Caco-2 (cell line): ENCODE measurements at regions not wholly inside any gene's neighbourhood (a gene's known extent, or its start where the extent isn't known, plus 50 kb on each side); places are given as distances from the start of the nearest gene placed in this dataset.
"Not testable (repeated sequence)": the region's sequence is repeated elsewhere in the genome, so short reads cannot be mapped to it uniquely, and the experiment has no call there.

Source experiments
- BruUV-seq: library from RNA; stranded (reverse); fragments of 400-500 nt; replicated peaks from 2 replicates; lab custom pipeline; 2021; lab: Mats Ljungman, UMichigan
- CTCF ChIA-PET: fragments of 300-600 bp; sonication (Branson Sonifier 250); formaldehyde crosslinking; loops from one replicate; lab custom pipeline; 2022; ENCODE audit warnings: antibody characterized with exemption; lab: Charles Lee
- POLR2A ChIA-PET: fragments of 300-600 bp; sonication (Branson Sonifier 250); formaldehyde crosslinking; loops from one replicate; lab custom pipeline; 2022; ENCODE audit warnings: antibody characterized with exemption; lab: Charles Lee
- DNase-seq, 2 experiments: peaks; one replicate each; pipeline versions ENCODE4 v3.0.0 to v3.0.0-alpha.2; 2020 to 2022
- H3K27me3 ChIP-seq: replicated peaks from 2 replicates; pipeline ENCODE4 v1.6.0; 2011; ENCODE audit warnings: low read length; ENCODE audit not compliant: control insufficient read depth, insufficient read depth
- H3K36me3 ChIP-seq: 2 replicates; pipeline ENCODE4 v1.5.1; 2011; ENCODE audit warnings: low read length; ENCODE audit not compliant: control insufficient read depth, insufficient read depth
- H3K4me1 ChIP-seq: fragments of 250-450 bp; sonication (Bioruptor Pico); 2 replicates; pipeline ENCODE4 v1.5.1; 2020; ENCODE audit warnings: mild to moderate bottlenecking
- H3K4me3 ChIP-seq: 2 replicates; pipeline ENCODE4 v1.5.1; 2011; ENCODE audit warnings: low read depth, mild to moderate bottlenecking, control low read depth, low read length
- H3K9me3 ChIP-seq: fragments of 250-450 bp; sonication (Bioruptor Pico); 2 replicates; pipeline ENCODE4 v1.5.1; 2020; ENCODE audit warnings: mild to moderate bottlenecking, moderate library complexity
- H3K27ac Mint-ChIP-seq: one replicate; pipeline ENCODE4 v1.8.0; 2022; ENCODE audit warnings: mixed read lengths; ENCODE audit not compliant: unreplicated experiment
- H3K27me3 Mint-ChIP-seq: one replicate; pipeline ENCODE4 v1.8.0; 2022; ENCODE audit warnings: mixed read lengths; ENCODE audit not compliant: insufficient read depth, unreplicated experiment
- H3K36me3 Mint-ChIP-seq: one replicate; pipeline ENCODE4 v1.8.0; 2022; ENCODE audit warnings: mild to moderate bottlenecking, mixed read lengths; ENCODE audit not compliant: insufficient read depth, unreplicated experiment
- H3K4me1 Mint-ChIP-seq: one replicate; pipeline ENCODE4 v1.8.0; 2022; ENCODE audit warnings: low read depth, mixed read lengths; ENCODE audit not compliant: unreplicated experiment
- H3K4me3 Mint-ChIP-seq: one replicate; pipeline ENCODE4 v1.8.0; 2022; ENCODE audit warnings: mild to moderate bottlenecking, moderate library complexity, mixed read lengths; ENCODE audit not compliant: unreplicated experiment
- H3K9me3 Mint-ChIP-seq: one replicate; pipeline ENCODE4 v1.8.0; 2022; ENCODE audit warnings: mixed read lengths; ENCODE audit not compliant: unreplicated experiment
- intact Hi-C: fragments of 100-400 bp; cut with micrococcal nuclease; formaldehyde crosslinking; loops from one replicate; pipeline ENCODE4 v1.10.0; 2022; ENCODE audit not compliant: unreplicated experiment
- TF ChIP-seq, protein P1 (sequence below), 2 experiments: fragments of 200-600 bp in 1 of 2; IDR thresholded peaks; 1 replicate in 1 of 2; 2 replicates in 1 of 2; pipeline versions ENCODE4 v1.5.1 to v1.8.0; 2011 to 2022; ENCODE audit warnings: antibody characterized with exemption in 1 of 2, control low read depth in 1 of 2, inconsistent platforms in 1 of 2, low read depth in 1 of 2, low read length in 1 of 2, mild to moderate bottlenecking in 1 of 2, moderate library complexity in 1 of 2; ENCODE audit not compliant: insufficient read depth in 1 of 2, severe bottlenecking in 1 of 2, unreplicated experiment in 1 of 2

DNA sequence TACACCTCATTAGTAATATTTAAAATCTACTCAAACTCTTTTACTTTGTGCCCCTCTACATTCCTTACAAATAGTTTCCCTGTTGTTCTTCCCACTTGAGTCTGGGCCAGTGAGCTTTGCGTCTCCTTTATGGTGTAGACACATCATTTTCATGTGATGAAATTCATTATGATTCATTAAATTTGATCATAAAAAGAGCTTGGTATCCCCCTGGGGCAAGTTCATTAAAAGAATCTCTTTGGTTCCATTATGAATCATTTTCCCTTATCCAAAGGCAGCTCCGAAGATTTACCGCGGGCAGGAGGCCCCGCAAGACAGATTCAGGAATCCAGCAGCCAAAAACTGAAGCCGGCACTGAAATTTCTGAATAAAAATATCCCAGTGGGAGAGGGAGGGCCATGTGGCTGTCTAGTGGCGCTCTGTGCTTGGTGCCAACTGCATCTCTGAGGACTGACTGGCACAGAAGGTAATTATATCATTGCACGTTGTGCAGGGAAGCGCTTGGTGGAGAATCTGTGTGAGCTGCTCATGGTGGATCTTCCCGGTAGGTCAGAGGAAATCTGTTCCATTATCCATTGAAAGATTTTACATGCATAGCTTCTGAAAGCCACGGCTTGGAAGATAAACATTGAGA, 151.4 kb upstream of the PITRM1 start:
- no peaks in the 10 kb centered on the region for H3K9me3 Mint-ChIP-seq
- no peak overlapping the region for H3K27ac Mint-ChIP-seq
- Histone ChIP-seq H3K9me3 (no peaks in the 10 kb centered on the region; the same call in 1 of the 2 replicates), H3K36me3 (no peaks in the 10 kb centered on the region), H3K4me3 (no peak overlapping the region), H3K4me1 (no peaks in the 10 kb centered on the region), H3K27me3 (no peaks in the 10 kb centered on the region)
- no peak overlapping the region for H3K4me3 Mint-ChIP-seq
- no peaks in the 10 kb centered on the region for H3K4me1 Mint-ChIP-seq
- no TSS peak for BruUV-seq
- no peak for DNase-seq
- POLR2A ChIA-PET: no interaction called here
- H3K36me3 Mint-ChIP-seq: no peaks in the 10 kb centered on the region
- intact Hi-C loops: no loop called here
- TF ChIP-seq, protein P1, sequence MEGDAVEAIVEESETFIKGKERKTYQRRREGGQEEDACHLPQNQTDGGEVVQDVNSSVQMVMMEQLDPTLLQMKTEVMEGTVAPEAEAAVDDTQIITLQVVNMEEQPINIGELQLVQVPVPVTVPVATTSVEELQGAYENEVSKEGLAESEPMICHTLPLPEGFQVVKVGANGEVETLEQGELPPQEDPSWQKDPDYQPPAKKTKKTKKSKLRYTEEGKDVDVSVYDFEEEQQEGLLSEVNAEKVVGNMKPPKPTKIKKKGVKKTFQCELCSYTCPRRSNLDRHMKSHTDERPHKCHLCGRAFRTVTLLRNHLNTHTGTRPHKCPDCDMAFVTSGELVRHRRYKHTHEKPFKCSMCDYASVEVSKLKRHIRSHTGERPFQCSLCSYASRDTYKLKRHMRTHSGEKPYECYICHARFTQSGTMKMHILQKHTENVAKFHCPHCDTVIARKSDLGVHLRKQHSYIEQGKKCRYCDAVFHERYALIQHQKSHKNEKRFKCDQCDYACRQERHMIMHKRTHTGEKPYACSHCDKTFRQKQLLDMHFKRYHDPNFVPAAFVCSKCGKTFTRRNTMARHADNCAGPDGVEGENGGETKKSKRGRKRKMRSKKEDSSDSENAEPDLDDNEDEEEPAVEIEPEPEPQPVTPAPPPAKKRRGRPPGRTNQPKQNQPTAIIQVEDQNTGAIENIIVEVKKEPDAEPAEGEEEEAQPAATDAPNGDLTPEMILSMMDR (IDR thresholded peaks at IDR 0.05; ENCODE audit: insufficient read depth in 1 of 2, low read depth in 1 of 2, low read length in 1 of 2, severe bottlenecking in 1 of 2, unreplicated experiment in 1 of 2): no peak
- CTCF ChIA-PET: interaction anchor here (0.6 kb wide), 1 partner anchor 9 kb away, joined by 3 read pairs; no protein-coding TSS in a partner anchor
- H3K27me3 Mint-ChIP-seq: peaks cover 3% of the 10 kb centered on the region

DNA sequence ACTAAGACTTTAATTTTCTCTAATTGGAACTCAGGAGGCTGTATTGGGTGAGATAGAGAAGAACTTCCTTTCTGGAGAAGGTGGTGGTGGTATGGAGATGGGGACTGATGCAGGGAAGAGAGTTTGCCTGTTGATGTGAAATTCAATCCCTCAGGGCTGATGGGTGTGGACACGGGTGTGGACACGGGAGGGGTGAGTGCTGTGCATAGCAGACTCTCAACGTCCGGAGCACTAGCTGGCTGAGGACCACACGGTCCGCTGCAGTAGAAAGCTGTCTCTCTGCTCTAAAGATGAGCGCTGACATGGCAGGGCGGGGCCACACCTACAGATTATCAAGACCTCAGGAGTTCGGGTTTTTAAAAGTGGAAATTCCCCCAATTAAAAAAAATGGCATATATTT, 148.5 kb upstream of the PITRM1 start:
- no TSS peak for BruUV-seq
- ChIA-PET POLR2A (no interaction called here), CTCF (no interaction called here)
- intact Hi-C loops: no loop called here
- no peaks in the 10 kb centered on the region for H3K36me3 ChIP-seq
- no peaks in the 10 kb centered on the region for H3K4me1 Mint-ChIP-seq
- H3K36me3 Mint-ChIP-seq: no peaks in the 10 kb centered on the region
- no peaks in the 10 kb centered on the region for H3K4me1 ChIP-seq
- no peak overlapping the region for H3K4me3 Mint-ChIP-seq
- H3K27ac Mint-ChIP-seq: no peak overlapping the region
- no peaks in the 10 kb centered on the region for H3K27me3 Mint-ChIP-seq
- no peak overlapping the region for H3K4me3 ChIP-seq
- DNase-seq: no peak
- TF ChIP-seq, protein P1 (IDR thresholded peaks at IDR 0.05; ENCODE audit: insufficient read depth in 1 of 2, low read depth in 1 of 2, low read length in 1 of 2, severe bottlenecking in 1 of 2, unreplicated experiment in 1 of 2): no peak
- H3K9me3 Mint-ChIP-seq: peaks cover 11% of the 10 kb centered on the region
- H3K9me3 ChIP-seq: no peaks in the 10 kb centered on the region; the same call in 1 of the 2 replicates
- no peaks in the 10 kb centered on the region for H3K27me3 ChIP-seq

DNA sequence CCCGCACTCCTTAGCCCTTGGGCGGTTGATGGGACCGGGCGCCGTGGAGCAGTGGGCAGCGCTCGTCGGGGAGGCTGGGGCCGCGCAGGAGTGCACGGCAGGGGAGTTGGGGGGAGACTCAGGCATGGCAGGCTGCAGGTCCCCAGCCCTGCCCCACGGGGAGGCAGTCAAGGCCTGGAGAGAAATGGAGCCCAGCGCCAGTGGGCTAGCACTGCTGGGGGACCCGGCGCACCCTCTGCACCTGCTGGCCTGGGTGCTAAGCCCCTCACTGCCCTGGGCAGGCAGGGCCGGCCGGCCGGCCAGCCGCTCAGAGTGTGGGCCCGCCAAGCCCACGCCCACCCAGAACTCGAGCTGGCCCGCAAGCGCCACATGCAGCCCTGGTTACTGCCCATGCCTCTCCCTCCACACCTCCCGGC, 147.2 kb upstream of the PITRM1 start:
- BruUV-seq: no TSS peak
- no peaks in the 10 kb centered on the region for H3K36me3 Mint-ChIP-seq
- H3K9me3 ChIP-seq: no peaks in the 10 kb centered on the region; the same call in 1 of the 2 replicates
- H3K27ac Mint-ChIP-seq: no peak overlapping the region
- ChIA-PET CTCF (no interaction called here), POLR2A (no interaction called here)
- no peaks in the 10 kb centered on the region for H3K36me3 ChIP-seq
- DNase-seq: no peak
- TF ChIP-seq, protein P1 (IDR thresholded peaks at IDR 0.05; ENCODE audit: insufficient read depth in 1 of 2, low read depth in 1 of 2, low read length in 1 of 2, severe bottlenecking in 1 of 2, unreplicated experiment in 1 of 2): no peak
- no peaks in the 10 kb centered on the region for H3K27me3 ChIP-seq
- no peak overlapping the region for H3K4me3 ChIP-seq
- H3K4me1 ChIP-seq: no peaks in the 10 kb centered on the region
- intact Hi-C loops: no loop called here
- H3K27me3 Mint-ChIP-seq: no peaks in the 10 kb centered on the region
- H3K4me1 Mint-ChIP-seq: no peaks in the 10 kb centered on the region
- H3K4me3 Mint-ChIP-seq: no peak overlapping the region
- H3K9me3 Mint-ChIP-seq: peaks cover 11% of the 10 kb centered on the region

DNA sequence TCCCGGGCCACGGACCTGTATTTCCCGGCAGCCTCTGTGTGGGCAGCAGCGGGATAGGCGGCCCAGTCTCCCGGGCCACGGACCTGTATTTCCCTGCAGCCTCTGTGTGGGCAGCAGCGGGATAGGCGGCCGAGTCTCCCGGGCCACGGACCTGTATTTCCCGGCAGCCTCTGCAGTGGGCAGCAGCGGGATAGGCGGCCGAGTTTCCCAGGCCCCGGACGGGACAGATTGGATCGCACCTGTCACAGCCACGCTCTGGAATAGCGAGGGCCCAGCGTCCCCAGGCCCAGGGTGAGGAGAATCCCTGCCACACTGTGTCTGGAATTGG, 145.9 kb upstream of the PITRM1 start:
- H3K9me3 Mint-ChIP-seq: peaks cover 11% of the 10 kb centered on the region
- POLR2A ChIA-PET, intact Hi-C loops: not testable (repeated sequence)

More for the DNA sequence above, 145.9 kb upstream of the PITRM1 start:
- BruUV-seq, H3K4me3 ChIP-seq, H3K4me1 Mint-ChIP-seq, H3K9me3 ChIP-seq, H3K27me3 ChIP-seq, H3K36me3 ChIP-seq, CTCF ChIA-PET, H3K27me3 Mint-ChIP-seq, H3K4me1 ChIP-seq, H3K36me3 Mint-ChIP-seq, H3K27ac Mint-ChIP-seq, H3K4me3 Mint-ChIP-seq, DNase-seq: not testable (repeated sequence)
